GM12873 (cell line): ENCODE measurements at regions not wholly inside any gene's neighbourhood (a gene's known extent, or its start where the extent isn't known, plus 50 kb on each side); places are given as distances from the start of the nearest gene placed in this dataset.

Source experiments
- TF ChIP-seq, protein P1 (sequence below): IDR thresholded peaks from 2 replicates; pipeline ENCODE4 v1.5.1; 2012; ENCODE audit warnings: low read depth, mild to moderate bottlenecking, moderate library complexity, low read length, control low read depth; ENCODE audit not compliant: insufficient read depth; ENCODE audit errors: missing control alignments

DNA sequence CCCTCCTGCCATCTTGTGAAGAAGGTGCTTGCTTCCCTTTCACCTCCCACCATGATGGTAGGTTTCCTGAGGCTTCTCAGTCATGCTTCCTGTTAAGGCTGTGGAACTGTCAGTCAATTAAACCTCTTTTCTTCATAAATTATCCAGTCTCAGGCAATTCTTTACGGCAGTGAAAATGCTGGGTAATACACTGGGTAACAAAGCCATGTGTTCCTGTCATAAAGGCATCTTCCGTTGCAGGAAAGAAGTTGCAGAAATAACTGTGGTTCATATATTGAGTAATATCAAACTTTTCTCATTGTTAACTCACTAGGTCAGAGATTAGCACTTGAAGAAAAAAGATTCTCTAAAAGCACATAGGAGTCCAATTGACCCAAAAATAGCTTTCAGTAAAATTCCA is 163.9 kb upstream of the HNMT start:
- TF ChIP-seq, protein P1, sequence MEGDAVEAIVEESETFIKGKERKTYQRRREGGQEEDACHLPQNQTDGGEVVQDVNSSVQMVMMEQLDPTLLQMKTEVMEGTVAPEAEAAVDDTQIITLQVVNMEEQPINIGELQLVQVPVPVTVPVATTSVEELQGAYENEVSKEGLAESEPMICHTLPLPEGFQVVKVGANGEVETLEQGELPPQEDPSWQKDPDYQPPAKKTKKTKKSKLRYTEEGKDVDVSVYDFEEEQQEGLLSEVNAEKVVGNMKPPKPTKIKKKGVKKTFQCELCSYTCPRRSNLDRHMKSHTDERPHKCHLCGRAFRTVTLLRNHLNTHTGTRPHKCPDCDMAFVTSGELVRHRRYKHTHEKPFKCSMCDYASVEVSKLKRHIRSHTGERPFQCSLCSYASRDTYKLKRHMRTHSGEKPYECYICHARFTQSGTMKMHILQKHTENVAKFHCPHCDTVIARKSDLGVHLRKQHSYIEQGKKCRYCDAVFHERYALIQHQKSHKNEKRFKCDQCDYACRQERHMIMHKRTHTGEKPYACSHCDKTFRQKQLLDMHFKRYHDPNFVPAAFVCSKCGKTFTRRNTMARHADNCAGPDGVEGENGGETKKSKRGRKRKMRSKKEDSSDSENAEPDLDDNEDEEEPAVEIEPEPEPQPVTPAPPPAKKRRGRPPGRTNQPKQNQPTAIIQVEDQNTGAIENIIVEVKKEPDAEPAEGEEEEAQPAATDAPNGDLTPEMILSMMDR, result no peak

DNA sequence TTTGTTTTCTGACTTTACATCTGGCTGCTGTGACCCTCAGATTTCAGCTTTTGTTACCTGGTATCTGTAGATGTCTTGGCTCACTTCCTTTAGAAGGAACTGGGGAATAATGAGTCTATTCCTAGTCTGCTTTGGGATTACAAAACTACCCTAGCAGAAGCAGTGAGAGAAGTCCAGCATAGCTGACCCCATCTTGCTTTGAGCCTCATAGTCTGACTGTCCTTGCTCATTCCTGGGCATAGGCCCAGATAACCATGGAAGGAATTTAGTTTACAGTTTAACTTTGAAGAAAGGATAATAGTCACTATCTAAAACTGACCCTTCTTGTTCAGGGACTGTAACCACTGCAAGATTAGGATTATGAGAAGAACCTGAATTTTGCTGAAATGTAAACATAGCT is 163.0 kb upstream of the HNMT start:
- TF ChIP-seq, protein P1, result no peak

DNA sequence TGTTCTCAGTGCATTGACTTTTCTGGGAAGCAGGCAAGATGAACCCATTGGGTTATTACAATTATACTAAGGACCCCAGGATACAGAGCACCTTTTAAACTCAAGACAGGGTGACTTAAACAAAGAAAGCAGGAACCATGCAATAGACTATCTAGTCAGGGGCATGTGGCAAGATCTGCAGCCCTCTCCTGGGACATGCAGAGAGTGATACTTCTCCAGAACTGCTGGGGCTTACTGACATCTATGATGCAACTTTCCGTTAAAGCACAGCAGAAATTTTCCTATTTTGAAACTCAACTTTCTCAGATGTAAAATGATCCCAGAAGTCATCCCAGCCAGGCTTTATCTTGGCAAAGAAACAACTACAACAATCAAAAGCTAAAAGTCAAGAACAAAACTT is 162.2 kb upstream of the HNMT start:
- TF ChIP-seq, protein P1, result no peak

DNA sequence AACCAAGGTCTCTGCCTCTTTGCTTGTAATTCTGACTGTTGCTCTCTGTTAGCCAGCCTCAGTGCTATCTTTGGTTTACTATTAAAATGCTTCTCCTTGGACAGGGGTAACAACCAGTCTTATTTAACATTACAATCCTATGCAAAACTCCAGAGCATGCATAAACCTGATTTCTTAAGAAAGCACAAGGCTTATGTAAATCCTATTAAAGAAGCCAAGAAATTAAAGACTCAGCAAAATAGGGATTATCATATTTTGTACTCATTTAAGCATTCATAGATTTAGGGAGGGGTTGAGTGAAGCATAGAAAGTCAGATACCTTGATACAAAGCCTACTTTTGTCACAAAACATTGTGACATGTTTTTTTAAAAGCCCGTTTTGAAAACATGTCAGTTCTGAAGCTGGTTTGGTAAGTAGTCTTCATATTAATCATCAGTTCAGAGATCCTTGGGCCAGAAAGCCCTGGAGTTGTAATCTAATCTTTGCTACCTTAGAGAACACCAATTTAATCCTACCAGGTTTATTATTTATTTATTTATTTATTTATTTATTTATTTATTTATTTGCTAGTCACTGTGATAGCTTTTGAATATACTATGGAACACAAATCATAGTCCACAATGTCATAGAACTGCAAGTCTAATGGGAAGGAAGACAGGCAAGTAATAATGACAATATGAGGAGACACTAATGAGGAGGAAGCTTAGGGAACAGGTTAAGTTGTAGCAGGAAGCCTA is 158.0 kb upstream of the HNMT start:
- TF ChIP-seq, protein P1, result no peak

DNA sequence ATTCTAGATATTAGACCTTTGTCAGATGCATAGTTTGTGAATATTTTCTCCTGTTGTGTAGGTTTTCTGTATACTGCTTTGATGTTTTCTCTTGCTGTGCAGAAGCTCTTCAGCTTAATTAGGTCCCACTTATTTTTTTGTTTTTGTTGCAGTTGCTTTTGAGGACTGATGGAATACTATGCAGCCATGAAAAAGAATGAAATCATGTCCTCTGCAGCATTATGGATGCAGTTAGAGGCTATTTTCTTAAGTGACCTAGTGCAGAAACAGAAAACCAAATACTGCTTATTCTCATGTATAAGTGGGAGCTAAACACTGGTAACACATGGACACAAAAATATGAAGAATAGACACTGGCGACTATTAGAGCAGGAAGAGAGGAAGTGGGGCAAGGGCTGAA is 155.0 kb upstream of the HNMT start:
- TF ChIP-seq, protein P1, result no peak

DNA sequence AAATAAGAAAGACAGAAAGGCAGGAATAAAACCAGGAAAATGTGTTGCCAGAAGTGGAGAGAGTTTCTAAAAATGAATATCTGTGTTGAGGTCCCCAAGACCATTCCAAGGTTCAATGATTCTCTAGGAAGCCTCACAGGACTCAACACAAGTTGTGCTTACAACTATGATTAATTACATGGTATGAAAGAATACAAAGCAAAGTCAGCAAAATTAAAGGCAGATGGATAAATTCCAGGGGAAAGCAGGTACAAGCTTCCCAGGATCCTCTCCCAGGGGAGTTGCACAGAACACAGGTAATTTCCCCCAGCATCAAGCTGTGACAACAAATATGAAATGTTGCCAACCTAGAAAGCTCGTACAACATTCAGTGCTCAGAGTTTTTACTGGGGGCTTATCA is 154.4 kb upstream of the HNMT start:
- TF ChIP-seq, protein P1, result no peak

DNA sequence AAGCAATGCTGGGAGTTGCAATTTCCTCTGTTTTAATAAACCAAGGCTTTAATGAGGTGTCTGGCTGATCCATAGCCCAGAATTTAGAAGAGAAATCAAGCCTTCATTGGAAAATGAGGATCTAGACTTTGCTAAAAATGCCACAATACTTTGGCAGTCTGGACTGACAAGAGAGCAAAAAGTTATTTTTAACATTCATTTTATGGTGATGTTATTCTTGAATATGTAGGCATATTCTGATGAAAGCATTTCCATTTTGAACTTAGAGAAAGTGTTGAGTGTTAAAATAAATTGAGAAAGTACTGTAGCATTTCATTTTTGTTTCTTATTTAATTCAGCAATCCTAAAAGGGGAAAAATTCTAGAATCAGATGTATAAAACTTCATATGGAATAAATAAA is 151.8 kb upstream of the HNMT start:
- TF ChIP-seq, protein P1, result no peak
